HG02678 (cell line): ENCODE measurements at regions not wholly inside any gene's neighbourhood (a gene's known extent, or its start where the extent isn't known, plus 50 kb on each side); places are given as distances from the start of the nearest gene placed in this dataset.
"Not testable (repeated sequence)": the region's sequence is repeated elsewhere in the genome, so short reads cannot be mapped to it uniquely, and the experiment has no call there.

ENCODE experiments used
- ATAC-seq: cut with Tn5 transposase; IDR thresholded peaks from one replicate; pipeline ENCODE4 v1.9.1; 2021; ENCODE audit warnings: mild to moderate bottlenecking, moderate library complexity; ENCODE audit not compliant: unreplicated experiment

DNA sequence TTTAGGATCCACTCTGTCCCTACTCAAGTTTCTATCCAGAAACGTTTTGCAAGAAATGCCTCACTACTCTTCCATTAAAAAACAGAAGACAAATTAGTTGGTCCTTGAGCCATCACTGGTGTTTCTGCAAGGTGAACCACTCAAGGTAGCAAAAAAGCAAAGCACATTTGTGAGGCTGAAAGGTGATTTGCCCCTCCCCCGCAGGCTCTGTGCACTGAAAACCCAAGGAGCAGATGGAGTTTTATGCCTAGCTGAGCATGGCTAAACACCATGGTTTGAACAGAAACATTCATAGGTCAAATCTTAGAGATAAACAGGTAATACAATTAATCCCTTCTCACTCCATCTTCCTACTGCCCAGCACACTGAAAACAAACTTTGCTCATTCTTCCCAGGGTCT is 538.2 kb upstream of the CDH5 start:
- ATAC-seq = no peak

DNA sequence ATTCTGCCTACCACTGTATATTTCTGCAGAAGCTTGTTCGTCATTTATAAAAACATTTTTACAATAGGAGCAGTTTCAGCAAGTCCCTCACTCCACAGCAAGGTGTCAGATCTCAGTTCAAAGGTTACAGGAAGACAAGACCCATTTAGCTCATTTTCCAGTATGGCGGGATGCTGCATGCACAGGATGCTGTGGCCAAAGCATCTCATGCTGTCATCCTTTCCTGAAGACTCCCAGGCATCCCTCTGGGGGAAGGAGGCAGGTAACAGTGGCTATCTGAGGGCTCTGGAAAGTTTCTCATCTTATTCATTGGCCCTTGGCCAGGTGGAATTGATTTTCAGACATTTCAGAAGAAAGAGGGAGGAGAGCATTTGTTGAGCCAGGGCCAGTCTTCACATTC is 539.3 kb upstream of the CDH5 start:
- no peak for ATAC-seq

DNA sequence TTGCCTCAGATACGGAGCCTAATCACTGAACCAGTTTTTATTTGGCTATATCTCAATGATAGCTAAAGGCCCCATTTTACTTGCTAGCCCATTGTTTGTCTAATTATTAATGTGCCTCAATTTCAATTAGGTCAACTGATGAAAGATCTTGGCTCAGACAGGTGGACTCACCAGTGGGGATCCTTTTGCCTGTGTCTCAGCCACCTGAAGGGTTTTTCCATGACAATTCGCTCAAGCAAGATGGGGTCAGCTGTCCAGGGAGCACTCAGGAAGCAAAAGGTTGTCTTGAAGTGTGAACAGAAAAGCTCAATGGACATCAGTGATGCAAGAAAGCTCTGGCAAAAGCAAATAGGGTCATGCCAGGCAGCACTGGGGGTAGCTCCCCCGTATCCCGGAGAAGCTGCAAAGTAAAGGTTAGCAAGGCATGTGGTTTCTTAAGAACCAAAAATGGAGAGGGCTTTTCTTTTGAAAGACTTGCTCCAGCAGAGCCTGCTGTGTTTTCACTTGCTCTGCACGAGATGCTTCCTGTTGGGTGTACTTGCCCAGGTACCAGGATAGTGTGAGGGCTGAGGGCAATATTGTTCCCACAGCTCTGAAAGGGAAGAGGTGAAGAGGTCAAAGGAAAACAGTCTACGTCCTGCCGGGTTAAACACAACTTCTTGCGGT is 541.2 kb upstream of the CDH5 start:
- ATAC-seq = no peak

DNA sequence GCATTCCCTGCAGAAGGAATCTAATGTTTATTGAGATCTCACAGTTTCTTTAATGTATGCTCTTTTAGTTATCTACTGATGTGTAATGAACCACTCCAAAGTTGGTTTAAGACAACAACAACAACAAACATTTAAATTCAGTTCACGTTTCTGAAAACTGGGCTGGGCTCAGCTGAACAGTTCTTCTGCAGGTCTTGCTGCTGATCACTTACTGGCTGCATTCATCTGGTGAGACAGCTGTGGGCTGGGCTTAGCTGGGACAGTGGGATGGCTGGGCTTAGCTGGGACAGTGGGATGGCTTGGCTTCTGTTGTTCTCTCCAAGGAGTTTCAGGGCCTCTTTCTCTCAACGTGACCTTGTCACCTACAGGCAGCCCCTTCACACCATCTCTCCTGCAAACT is 544.3 kb upstream of the CDH5 start:
- no peak for ATAC-seq

DNA sequence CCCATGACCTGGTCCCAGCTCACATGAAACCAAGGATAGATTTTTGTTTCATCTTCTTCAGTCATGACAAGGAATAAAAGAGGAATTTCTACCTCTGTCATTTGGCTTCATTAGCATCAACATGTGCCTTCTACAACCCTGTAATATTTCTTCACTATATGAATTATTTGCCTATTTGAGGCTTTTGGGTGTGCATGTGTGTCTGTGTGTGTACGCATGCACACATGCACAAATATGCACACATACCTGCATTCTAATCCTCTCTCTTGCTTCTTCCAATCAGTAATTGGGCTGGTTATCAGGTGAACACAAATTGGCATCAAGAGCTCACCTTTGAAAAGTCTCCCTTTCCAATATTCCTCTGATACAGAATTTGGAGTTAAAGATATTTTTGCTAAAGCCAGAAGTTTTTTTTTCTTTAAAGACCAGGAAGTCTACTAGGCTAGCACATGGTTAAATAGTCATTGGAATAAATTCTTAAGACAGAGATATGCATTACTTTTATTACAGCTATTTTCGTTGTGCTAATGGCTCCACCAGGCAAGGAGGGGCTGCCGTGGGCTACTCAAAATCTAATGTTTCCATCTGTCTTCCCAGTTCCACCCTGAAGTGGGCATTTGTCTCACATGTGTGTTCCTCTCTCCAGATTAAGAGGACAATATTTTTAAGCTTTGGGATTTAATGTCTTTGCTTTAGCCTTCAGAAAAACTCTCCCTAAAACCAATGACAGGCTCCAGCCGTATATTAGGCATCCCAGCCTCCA is 547.2 kb upstream of the CDH5 start:
- no peak for ATAC-seq

DNA sequence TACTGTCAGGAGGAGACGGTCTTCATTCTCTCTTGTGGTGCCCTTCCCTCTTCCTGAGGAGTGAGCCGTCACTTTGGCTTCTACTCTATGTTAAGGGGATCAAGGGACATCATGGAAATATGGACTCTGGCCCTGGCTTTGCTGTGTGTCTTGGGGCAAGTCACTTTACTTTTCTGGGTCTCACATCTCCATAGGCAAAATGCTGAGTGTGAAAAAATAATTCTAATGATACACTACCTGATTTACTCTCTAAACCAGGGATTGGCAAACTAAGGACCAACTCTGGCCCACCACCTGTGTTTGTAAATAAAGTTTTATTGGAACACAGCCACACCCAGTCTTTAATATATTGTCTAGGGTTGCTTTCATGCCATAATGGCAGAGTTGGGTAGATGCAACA is 548.7 kb upstream of the CDH5 start:
- no peak for ATAC-seq

DNA sequence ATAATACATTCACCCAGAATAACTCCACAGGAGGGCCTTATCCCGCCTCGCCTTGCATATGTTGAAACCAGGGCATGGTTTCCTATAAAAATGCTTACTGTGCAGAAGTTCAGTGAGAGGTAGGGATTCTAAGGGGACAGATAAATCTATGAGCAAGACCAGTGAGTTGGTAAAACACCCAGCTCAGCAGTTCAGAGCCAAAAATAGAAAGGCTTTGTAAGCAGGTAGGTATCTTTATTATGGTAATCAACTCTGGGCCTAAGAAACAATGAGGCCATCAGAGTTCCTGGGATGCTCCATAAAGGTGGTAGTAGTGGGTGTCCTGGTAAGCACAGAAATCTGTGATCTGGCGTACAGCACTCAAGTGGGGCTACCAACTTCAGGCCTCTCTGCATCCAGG is 549.4 kb upstream of the CDH5 start:
- ATAC-seq = no peak

DNA sequence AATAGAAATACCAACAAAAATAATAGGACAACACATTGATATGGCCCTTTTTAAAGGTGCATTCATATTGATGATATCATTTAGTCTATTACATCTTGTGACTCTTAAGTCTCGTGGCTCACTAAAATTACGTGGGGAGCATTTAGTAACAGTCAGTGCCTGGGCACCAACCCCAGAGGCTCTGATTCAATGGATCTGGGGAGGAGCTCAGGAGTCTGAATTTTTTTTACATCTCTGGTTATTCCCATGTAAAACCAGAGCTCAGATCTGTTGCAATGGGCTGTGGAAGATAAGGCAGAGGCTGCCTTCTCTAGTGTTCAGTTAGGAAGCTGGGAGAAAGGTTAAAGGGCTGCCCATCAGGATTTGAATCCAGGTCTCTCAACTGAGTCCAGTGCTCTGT is 549.9 kb upstream of the CDH5 start:
- no peak for ATAC-seq

DNA sequence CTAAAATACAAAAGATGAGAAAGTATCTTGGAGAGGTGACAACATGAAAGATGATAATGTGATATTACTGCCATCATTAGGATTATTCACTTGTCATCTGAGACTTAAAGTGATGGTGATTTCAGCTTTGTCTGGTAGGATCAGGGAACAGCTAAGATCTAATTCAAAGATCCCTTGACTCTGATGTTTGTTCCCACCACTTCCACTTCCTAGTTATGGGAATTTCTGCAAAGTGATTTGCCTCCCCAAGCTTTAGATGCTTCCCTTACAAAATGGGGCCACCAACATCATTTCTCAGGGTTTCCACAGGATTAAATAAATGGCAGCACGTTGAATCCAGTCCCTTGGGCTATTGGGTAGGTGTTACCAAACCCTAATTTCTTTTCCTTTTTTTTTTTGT is 550.8 kb upstream of the CDH5 start:
- ATAC-seq = no peak

DNA sequence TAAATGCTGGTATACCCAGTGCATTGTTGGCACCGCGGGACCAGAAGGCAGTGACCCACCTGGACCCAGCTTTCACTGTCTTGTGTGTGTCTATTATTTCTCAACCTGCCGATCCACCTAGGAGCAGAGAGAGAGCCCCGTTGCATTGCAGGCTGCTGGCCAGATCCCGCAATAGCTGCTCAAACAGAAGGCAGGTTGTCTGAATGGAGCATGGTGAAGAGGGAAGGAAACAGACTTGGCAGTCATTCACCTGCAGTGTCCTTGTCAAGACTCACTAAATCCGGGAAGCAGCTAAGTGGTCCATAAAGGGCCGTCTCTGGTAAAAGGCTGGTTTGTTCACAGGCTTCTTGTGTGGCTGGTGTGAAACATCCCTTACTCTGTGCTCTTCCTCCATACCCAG is 552.6 kb upstream of the CDH5 start:
- not testable (repeated sequence) for ATAC-seq

DNA sequence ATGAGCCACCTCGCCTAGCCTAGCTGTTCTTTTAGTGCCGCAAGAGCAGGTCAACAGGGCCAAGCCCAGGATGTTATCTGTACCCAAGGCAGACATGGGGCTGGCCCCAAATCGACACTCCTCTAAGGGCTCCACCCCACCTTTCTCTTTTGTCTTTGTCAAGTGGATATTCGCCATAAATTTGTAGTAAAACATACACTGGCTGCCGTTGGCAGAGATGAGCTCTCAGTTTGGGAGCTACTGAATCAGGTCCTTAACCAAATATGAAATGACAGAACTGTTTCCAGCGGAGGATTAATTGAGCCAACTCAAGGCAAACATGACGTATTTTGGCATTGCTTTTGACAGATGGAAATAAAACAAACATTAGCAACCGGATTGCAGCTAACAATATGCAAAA is 556.9 kb upstream of the CDH5 start:
- ATAC-seq = no peak

DNA sequence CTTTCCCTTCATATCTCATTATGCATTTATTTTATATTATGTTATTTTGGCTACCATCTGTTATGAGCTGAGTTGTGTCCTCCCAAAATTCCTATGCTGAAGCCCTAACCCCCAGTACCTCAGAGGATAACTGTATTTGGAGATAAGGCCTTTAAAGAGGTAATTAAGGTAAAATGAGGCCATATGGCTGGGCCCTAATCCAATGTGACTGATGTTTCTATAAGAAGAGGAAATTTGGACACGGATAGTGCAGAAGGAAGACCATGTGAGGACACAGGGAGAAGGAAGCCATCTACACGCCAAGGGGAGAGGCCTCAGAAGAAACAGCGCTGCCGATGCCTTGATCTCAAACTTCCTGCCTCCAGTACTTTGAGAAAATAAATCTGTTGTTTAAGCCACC is 557.7 kb upstream of the CDH5 start:
- ATAC-seq = no peak

DNA sequence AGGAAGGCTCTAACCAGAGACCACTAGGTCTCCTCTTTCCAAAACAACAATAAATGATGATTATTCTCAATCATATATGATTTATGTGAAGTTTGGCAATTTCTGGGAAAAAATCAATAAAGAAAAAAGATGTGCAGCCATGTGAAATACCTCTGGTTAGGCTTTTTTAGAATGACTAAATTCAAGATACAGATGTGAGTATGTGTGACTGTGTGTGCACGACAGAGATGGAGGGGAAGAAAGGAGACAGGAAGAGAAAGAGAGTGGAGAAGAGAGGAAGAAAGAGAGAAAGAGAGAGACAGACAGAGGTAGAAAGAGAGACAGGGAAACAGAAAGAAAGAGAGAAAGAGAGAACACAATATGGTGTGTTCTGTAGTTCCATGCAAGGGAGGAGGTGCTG is 558.6 kb upstream of the CDH5 start:
- no peak for ATAC-seq

DNA sequence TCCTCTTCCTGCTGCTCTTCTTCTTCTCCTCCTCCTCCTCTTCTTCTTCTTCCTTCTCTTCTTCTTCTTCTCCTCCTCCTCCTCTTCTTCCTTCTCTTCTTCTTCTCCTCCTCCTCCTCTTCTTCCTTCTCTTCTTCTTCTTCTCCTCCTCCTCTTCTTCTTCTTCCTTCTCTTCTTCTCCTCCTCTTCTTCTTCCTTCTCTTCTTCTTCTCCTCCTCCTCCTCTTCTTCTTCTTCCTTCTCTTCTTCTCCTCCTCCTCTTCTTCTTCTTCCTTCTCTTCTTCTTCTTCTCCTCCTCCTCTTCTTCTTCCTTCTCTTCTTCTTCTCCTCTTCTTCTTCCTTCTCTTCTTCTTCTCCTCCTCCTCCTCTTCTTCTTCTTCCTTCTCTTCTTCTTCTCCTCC is 560.8 kb upstream of the CDH5 start:
- not testable (repeated sequence) for ATAC-seq

DNA sequence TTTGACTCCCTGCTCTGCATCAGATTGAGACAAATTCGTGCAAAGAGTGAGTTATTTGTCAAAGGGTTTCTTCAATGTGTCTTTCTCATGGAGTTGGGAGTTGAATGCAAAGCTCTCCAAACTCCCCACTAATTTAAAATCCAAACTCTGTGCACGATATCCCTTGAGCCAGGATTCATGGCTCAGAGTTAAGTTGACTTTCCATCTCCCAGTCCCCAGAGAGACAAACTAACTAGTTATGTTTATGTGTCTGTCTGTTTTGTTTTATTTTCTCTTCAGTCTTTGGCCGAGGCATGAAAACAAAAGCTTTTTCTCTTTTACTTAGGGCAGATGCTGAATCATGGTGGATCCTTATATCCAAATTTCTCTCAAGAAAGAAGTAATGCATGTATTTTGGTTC is 570.0 kb upstream of the CDH5 start:
- ATAC-seq = no peak

DNA sequence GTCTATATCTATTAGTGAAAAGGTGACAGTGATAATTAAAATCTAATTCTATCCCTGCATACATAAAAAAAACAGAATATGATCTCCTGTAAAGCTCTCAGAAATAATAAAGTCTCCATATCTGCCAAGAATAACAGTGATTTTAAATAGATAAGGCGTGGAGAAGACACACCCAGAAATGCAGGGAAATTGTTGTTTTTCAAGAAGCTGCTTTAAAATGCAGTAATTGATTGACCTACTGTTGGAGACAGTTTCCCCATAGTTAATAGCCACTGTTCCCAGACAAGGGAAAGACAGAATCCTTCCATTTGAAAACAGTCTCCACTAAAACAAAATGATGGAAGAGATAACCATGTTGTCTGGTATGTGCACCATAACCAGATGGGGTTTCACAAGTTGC is 571.5 kb upstream of the CDH5 start:
- no peak for ATAC-seq

DNA sequence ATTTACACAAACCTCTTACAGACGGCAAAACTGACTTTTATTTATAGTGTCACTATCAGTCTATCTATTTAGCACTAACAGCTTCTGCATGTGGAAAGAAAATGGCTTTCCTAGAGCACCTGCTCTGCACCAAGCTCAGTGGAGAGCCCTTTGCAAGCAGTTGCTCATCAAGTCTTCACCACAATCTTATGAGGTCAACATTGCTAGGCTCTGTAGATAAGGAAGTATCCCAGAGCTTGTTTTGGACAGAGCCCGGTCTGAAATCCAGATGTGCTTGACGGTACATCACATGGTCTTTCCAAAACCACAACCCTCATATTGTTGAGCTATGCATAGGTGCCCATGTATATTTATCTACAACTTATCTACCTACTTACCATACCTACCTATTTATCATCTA is 572.7 kb upstream of the CDH5 start:
- no peak for ATAC-seq

DNA sequence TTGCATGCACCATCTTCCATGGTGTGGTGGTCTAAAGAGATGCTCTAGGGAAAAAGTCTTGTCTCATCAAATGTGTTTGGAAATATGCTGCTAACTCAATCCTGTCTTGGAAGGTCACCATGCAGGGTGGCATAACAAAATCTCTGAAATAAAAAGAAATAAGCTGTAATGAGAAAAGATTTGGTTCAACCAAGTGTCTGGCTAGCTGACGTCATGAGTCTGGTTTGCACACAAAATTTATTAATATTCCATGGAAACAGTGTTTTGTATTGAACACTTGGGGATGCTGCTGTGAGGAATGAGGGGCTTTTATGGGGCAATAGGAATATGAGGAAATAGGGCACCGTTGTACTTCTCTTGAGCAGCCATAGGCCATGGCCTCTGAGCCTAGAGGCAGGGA is 575.7 kb upstream of the CDH5 start:
- no peak for ATAC-seq

DNA sequence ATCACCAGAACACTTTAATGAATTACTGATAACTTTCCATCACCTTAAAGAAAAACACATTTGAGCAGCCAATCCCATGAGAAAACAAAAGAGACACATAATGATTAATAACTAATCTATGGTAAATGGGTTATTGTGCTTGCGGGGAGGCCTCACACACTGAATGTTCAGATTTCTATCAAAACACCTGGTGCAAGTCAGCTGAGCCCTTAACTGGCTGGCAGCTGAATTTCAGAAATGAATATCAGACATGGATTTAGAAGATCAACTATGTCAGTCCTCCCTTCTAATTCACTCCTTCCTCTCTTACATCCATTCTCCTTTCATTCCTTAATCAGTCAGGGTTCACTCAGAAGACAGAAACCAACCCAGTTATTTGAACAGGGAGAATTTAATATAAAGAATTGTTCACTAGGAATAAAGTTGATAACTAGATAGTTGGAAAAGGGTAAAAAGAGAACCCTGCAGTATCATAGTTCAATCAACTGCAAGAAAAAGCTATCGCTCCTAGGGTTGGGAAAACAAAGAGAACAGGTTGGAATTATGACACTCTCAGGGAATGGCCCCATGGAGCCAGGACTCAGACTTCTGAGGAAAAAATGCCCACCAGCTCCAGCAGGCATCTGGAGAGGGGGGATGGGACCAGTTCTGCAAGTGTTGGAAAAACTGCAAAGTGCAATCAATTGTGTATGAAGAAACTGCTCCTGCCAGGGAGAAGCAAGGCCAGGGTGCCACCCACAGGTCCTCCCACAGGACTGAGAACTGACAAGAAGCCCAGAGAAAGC is 577.1 kb upstream of the CDH5 start:
- no peak for ATAC-seq

DNA sequence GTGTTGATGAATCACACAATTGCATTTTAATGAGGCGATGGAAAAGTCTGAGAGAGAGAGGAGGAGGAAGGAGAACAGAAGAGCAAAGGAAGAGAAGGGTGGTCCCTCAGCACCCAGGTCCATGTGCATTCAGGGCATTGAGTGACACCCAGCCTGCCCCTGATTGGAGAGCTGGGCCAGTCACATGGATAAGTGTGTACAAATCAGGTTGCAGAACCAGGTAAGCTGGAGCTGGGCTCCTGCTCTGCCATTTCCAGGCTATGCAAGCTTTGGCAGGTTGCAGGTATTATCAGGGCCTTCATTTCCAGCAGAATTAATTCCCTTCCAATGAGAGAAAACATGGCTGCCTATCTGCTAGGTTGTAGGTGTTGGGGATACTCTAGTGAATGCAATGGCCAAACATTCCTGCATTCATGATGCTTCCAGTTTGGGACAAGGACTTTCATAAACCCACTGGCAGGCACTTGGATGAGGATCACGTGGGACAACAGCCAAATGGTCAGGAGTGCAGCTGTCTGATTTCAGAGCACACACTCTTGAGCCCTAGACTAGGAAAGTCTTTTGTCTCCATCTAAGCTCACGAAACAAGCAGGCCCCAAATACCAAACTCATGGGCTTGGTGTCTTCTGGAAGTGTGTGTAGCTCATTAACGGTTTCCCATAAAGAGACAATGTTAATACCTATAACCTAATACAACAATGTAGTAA is 577.9 kb upstream of the CDH5 start:
- no peak for ATAC-seq

DNA sequence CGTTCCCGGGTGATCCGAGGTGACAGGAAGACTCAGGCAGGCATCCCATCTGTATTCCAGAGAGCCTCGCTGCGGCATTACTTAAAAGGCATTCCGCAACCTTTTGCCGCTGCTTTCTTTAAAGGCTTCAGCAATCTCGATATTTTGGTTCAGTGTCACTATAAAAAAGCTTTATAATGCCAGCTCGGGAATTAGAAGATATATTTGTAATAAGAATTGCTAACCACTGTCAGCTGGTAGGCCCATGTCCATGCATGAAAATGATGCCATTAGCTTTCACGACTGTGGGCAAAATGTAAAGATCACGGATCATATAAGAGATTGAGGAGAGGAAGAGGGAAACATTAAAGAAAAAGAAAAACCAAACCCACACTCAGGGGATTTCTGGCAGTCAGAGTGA is 578.6 kb upstream of the CDH5 start:
- no peak for ATAC-seq
